ENCODE measurements at regions not wholly inside any gene's neighbourhood (a gene's known extent, or its start where the extent isn't known, plus 50 kb on each side); places are given as distances from the start of the nearest gene placed in this dataset.

DNA sequence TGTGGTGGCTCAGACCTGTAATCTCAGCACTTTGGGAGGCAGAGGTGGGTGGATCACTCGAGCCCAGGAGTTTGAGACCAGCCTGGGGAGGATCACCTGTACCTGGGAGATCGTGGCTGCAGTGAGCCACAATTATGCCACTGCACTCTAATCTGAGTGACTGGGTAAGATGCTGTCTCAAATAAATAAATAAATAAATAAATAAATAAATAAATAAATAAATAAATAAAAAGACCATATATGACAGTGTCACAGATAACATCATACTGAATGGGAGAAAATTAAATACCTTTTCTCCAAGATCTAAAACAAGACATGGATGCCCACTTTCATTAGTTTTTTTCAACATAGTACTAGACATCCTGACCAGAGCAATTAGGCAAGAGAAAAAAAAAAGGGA is 182.8 kb downstream of the FAM47A start:
- ATAC-seq (ENCODE audit: low read depth) = no peak
- Histone ChIP-seq H3K18ac (ENCODE audit: low read depth, low read length) (no peak overlapping the region), H2AK5ac (ENCODE audit: low read depth, low read length) (no peak overlapping the region), H2BK15ac (ENCODE audit: low read depth, low read length) (no peak overlapping the region), H4K91ac (ENCODE audit: insufficient read depth, low read depth, low read length) (no peak overlapping the region), H3K4me1 (ENCODE audit: control insufficient read depth, insufficient read depth, low read length) (no peaks in the 10 kb centered on the region), H2BK20ac (ENCODE audit: low read depth, low read length) (no peak overlapping the region), H3K9me3 (ENCODE audit: control insufficient read depth, insufficient read depth, low read length) (no peaks in the 10 kb centered on the region), H3K23ac (ENCODE audit: low read depth, low read length) (no peak overlapping the region), H3K27me3 (ENCODE audit: control insufficient read depth, insufficient read depth, low read length) (no peaks in the 10 kb centered on the region), H3K14ac (replicated peaks; ENCODE audit: low read depth, low read length) (no peak overlapping the region), H4K20me1 (ENCODE audit: insufficient read depth, low read length) (no peaks in the 10 kb centered on the region), H2BK120ac (ENCODE audit: low read depth, low read length) (no peak overlapping the region), H3K4me2 (ENCODE audit: low read depth, low read length) (no peak overlapping the region), H3K4ac (ENCODE audit: low read depth, low read length) (no peak overlapping the region), H2BK5ac (ENCODE audit: low read depth, low read length, poor library complexity, severe bottlenecking) (no peak overlapping the region), H3K9ac (ENCODE audit: low read depth, low read length) (no peak overlapping the region), H2AK9ac (replicated peaks; ENCODE audit: low read depth, low read length, poor library complexity) (no peak overlapping the region), H3K79me1 (ENCODE audit: low read depth in 1 of 2, low read length in 2 of 2) (no peaks in the 10 kb centered on the region), H3K27ac (ENCODE audit: insufficient read depth, low read length) (no peak overlapping the region), H4K8ac (ENCODE audit: low read depth in 2 of 2, low read length in 2 of 2) (no peak overlapping the region), H3K36me3 (ENCODE audit: control insufficient read depth, insufficient read depth, low read length) (no peaks in the 10 kb centered on the region), H3K4me3 (ENCODE audit: insufficient read depth, low read depth, low read length) (no peak overlapping the region), H3K9me1 (ENCODE audit: insufficient read depth, low read length) (no peaks in the 10 kb centered on the region), H2AFZ (replicated peaks; ENCODE audit: low read length, poor library complexity) (no peak overlapping the region), H3K56ac (ENCODE audit: extremely low read depth, insufficient read depth, low read length) (no peak overlapping the region), H4K5ac (ENCODE audit: low read depth, low read length) (no peak overlapping the region)
- no peak for DNase-seq
- no CpG with 5 or more reads among the region's 2 CpGs for WGBS, 2 experiments (ENCODE audit: extremely low coverage in 2 of 2, insufficient read length in 1 of 2)
- in situ Hi-C loops (cut with MboI; ENCODE audit: low sequenced_read_pairs) = no loop called here
- BruUV-seq (replicated peaks) = no TSS peak
- TF ChIP-seq SMC3 (IDR thresholded peaks at IDR 0.05; ENCODE audit: low read depth, low read length) (no peak), CHD1 (IDR thresholded peaks at IDR 0.05; ENCODE audit: low read depth, low read length) (no peak), USF2 (IDR thresholded peaks at IDR 0.05; ENCODE audit: low read depth, low read length) (no peak), NFE2L2 (IDR thresholded peaks at IDR 0.05; ENCODE audit: low read depth, low read length) (no peak), ELK1 (IDR thresholded peaks at IDR 0.05; ENCODE audit: borderline replicate concordance, low read depth, low read length) (no peak), FOS (IDR thresholded peaks at IDR 0.05; ENCODE audit: low read depth, low read length) (no peak), BHLHE40 (IDR thresholded peaks at IDR 0.05; ENCODE audit: low read depth, low read length) (no peak), RCOR1 (IDR thresholded peaks at IDR 0.05; ENCODE audit: insufficient replicate concordance, low read length) (no peak), MAZ (IDR thresholded peaks at IDR 0.05; ENCODE audit: borderline replicate concordance, low read depth, low read length) (no peak)
- TF ChIP-seq, protein P1, sequence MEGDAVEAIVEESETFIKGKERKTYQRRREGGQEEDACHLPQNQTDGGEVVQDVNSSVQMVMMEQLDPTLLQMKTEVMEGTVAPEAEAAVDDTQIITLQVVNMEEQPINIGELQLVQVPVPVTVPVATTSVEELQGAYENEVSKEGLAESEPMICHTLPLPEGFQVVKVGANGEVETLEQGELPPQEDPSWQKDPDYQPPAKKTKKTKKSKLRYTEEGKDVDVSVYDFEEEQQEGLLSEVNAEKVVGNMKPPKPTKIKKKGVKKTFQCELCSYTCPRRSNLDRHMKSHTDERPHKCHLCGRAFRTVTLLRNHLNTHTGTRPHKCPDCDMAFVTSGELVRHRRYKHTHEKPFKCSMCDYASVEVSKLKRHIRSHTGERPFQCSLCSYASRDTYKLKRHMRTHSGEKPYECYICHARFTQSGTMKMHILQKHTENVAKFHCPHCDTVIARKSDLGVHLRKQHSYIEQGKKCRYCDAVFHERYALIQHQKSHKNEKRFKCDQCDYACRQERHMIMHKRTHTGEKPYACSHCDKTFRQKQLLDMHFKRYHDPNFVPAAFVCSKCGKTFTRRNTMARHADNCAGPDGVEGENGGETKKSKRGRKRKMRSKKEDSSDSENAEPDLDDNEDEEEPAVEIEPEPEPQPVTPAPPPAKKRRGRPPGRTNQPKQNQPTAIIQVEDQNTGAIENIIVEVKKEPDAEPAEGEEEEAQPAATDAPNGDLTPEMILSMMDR (conservative IDR thresholded peaks at IDR 0.05; ENCODE audit: low read depth, low read length) = no peak
- ChIA-PET POLR2A (ENCODE audit: unreplicated experiment) (no interaction called here), CTCF (no interaction called here)
- intact Hi-C loops (cut with micrococcal nuclease) = no loop called here
- dilution Hi-C loops (cut with HindIII; ENCODE audit: low sequenced_read_pairs, unreplicated experiment) = no loop called here

Data from IMR-90 (cell line).